Breast epithelium (tissue), 4 donors: ENCODE measurements at regions not wholly inside any gene's neighbourhood (a gene's known extent, or its start where the extent isn't known, plus 50 kb on each side); places are given as distances from the start of the nearest gene placed in this dataset.

Experiments used
- DNase-seq, 2 donors: peaks; one replicate each; pipeline ENCODE4 v3.0.0-alpha.2; 2019; ENCODE audit warnings: low spot score in 2 of 2
- H3K27ac ChIP-seq, 2 donors: fragments of 200-600 bp; sonication (generic) in 1 of 2; one replicate each; pipeline ENCODE4 v1.5.1; 2016 to 2019; ENCODE audit warnings: mild to moderate bottlenecking in 1 of 2
- H3K27me3 ChIP-seq, 2 donors: fragments of 200-600 bp; sonication (generic) in 1 of 2; one replicate each; pipeline versions ENCODE4 v1.5.1 to v1.6.0; 2017 to 2019; ENCODE audit warnings: control low read depth in 1 of 2, mild to moderate bottlenecking in 1 of 2
- H3K36me3 ChIP-seq: fragments of 200-600 bp; one replicate; pipeline ENCODE4 v1.5.1; 2019
- H3K4me1 ChIP-seq, 2 donors: fragments of 200-600 bp; sonication (generic); one replicate each; pipeline ENCODE4 v1.5.1; 2016 to 2019; ENCODE audit warnings: control low read depth in 1 of 2
- H3K4me3 ChIP-seq, 3 donors: fragments of 200-600 bp; sonication (generic); 1 replicate in 2 of 3; 2 replicates in 1 of 3; pipeline ENCODE4 v1.5.1; 2016 to 2019; ENCODE audit warnings: mild to moderate bottlenecking in 3 of 3, moderate library complexity in 2 of 3
- H3K9me3 ChIP-seq, 2 donors: fragments of 200-600 bp; sonication (generic) in 1 of 2; one replicate each; pipeline ENCODE4 v1.5.1; 2016 to 2019; ENCODE audit warnings: control low read depth in 1 of 2
- CTCF ChIP-seq, 3 donors: fragments of 450-650 bp; IDR thresholded peaks; one replicate each; pipeline ENCODE4 v1.5.1; 2016 to 2017; ENCODE audit warnings: antibody characterized with exemption in 3 of 3, mild to moderate bottlenecking in 3 of 3, moderate library complexity in 3 of 3
- POLR2A ChIP-seq: fragments of 450-650 bp; IDR thresholded peaks from one replicate; pipeline ENCODE4 v1.6.1; 2016; ENCODE audit warnings: antibody characterized with exemption, mild to moderate bottlenecking, moderate library complexity
- POLR2AphosphoS5 ChIP-seq, 3 donors: sonication (generic); formaldehyde crosslinking; IDR thresholded peaks; one replicate each; pipeline ENCODE4 v1.6.1; 2017; ENCODE audit warnings: antibody characterized with exemption in 3 of 3
- intact Hi-C: fragments of 100-400 bp; cut with DNase I; formaldehyde crosslinking; loops from one replicate; pipeline ENCODE4 v1.15.1; 2023; ENCODE audit warnings: low total_unique reads

- intact Hi-C loops: no loop called here
- H3K9me3 ChIP-seq: no peaks in the 10 kb centered on the region
Measured at GRCh38 chr1:72586023-72586685, 303.8 kb upstream of the NEGR1 start.

GRCh38 chr1:72579629-72580028 lies 297.3 kb upstream of the NEGR1 start:
- TF ChIP-seq POLR2AphosphoS5 (IDR thresholded peaks at IDR 0.05) (no peak), CTCF (IDR thresholded peaks at IDR 0.05) (no peak), POLR2A (no peak)
- no peak for DNase-seq
- intact Hi-C loops: no loop called here
- H3K4me1 ChIP-seq: no peaks in the 10 kb centered on the region
- no peak overlapping the region for H3K27ac ChIP-seq
- no peak overlapping the region for H3K4me3 ChIP-seq
- H3K9me3 ChIP-seq: no peaks in the 10 kb centered on the region
- H3K27me3 ChIP-seq: no peaks in the 10 kb centered on the region
- H3K36me3 ChIP-seq: no peaks in the 10 kb centered on the region

More at GRCh38 chr1:72586023-72586685, 303.8 kb upstream of the NEGR1 start:
- H3K36me3 ChIP-seq: no peaks in the 10 kb centered on the region
- TF ChIP-seq POLR2A (no peak), POLR2AphosphoS5 (IDR thresholded peaks at IDR 0.05) (no peak), CTCF (IDR thresholded peaks at IDR 0.05) (no peak)
- H3K27me3 ChIP-seq: no peaks in the 10 kb centered on the region
- no peak overlapping the region for H3K27ac ChIP-seq
- no peaks in the 10 kb centered on the region for H3K4me1 ChIP-seq
- no peak for DNase-seq
- no peak overlapping the region for H3K4me3 ChIP-seq

- H3K27me3 ChIP-seq: no peaks in the 10 kb centered on the region
- H3K9me3 ChIP-seq: no peaks in the 10 kb centered on the region
- H3K27ac ChIP-seq: no peak overlapping the region
- no peaks in the 10 kb centered on the region for H3K4me1 ChIP-seq
- DNase-seq: no peak
- H3K36me3 ChIP-seq: no peaks in the 10 kb centered on the region
- no peak for TF ChIP-seq POLR2AphosphoS5 (IDR thresholded peaks at IDR 0.05)
- no peak for TF ChIP-seq CTCF (IDR thresholded peaks at IDR 0.05)
- no peak for TF ChIP-seq POLR2A
- no peak overlapping the region for H3K4me3 ChIP-seq
- intact Hi-C loops: no loop called here
Measured at GRCh38 chr1:72570815-72571214, 288.5 kb upstream of the NEGR1 start.

GRCh38 chr1:72568113-72568512 lies 285.8 kb upstream of the NEGR1 start:
- no peak for DNase-seq
- TF ChIP-seq CTCF (IDR thresholded peaks at IDR 0.05) (no peak), POLR2A (no peak), POLR2AphosphoS5 (IDR thresholded peaks at IDR 0.05) (no peak)
- Histone ChIP-seq H3K36me3 (no peaks in the 10 kb centered on the region), H3K4me1 (no peaks in the 10 kb centered on the region), H3K27me3 (no peaks in the 10 kb centered on the region), H3K9me3 (no peaks in the 10 kb centered on the region), H3K4me3 (no peak overlapping the region), H3K27ac (no peak overlapping the region)
- intact Hi-C loops: no loop called here

- H3K36me3 ChIP-seq: no peaks in the 10 kb centered on the region
- no peaks in the 10 kb centered on the region for H3K27me3 ChIP-seq
- DNase-seq: no peak
- H3K27ac ChIP-seq: no peak overlapping the region
- H3K4me3 ChIP-seq: no peak overlapping the region
- intact Hi-C loops: no loop called here
- TF ChIP-seq POLR2AphosphoS5 (IDR thresholded peaks at IDR 0.05): no peak
- TF ChIP-seq POLR2A: no peak
- TF ChIP-seq CTCF (IDR thresholded peaks at IDR 0.05): no peak
- H3K4me1 ChIP-seq: no peaks in the 10 kb centered on the region
- no peaks in the 10 kb centered on the region for H3K9me3 ChIP-seq
Measured at GRCh38 chr1:72567521-72567920, 285.2 kb upstream of the NEGR1 start.
